ENCODE measurements at regions not wholly inside any gene's neighbourhood (a gene's known extent, or its start where the extent isn't known, plus 50 kb on each side); places are given as distances from the start of the nearest gene placed in this dataset.

DNA sequence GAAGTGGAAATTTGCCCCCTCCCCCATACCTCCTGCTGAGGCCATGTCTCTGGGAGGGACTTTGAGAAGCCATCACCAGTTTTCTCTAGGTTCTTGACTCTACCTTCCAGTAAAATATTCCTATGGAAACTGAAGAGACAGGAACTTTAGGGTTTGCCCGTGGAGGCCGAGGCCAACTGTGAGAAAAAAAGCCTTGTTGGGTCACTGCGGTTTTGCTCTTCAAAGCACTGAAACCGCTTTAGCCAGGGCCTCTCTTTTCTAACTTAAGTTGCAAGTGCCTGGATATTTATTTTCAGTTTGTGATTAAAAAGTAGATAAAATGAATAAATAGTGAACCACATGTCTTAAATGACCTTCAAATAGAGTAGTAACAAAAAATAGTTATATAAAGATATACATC lies 159.7 kb upstream of the TSC22D1 start:
- TF ChIP-seq MYC (IDR thresholded peaks at IDR 0.05; ENCODE audit: low read depth, low read length) (no peak), POLR2A (IDR thresholded peaks at IDR 0.05; ENCODE audit: low read depth, low read length) (no peak), MAX (IDR thresholded peaks at IDR 0.05; ENCODE audit: insufficient read depth, insufficient read length) (no peak), CTCF (IDR thresholded peaks at IDR 0.05; ENCODE audit: extremely low read depth in 1 of 2, insufficient read depth in 1 of 2, low read depth in 1 of 2, low read length in 2 of 2) (no peak), POLR2AphosphoS5 (IDR thresholded peaks at IDR 0.05; ENCODE audit: insufficient read depth, low read depth, low read length) (no peak), JUN (IDR thresholded peaks at IDR 0.05; ENCODE audit: borderline replicate concordance, insufficient read depth, insufficient read length, low read depth) (no peak)
